Keratinocyte (primary cell): ENCODE measurements at regions not wholly inside any gene's neighbourhood (a gene's known extent, or its start where the extent isn't known, plus 50 kb on each side); places are given as distances from the start of the nearest gene placed in this dataset.

Experiments
- EZH2 ChIP-seq: IDR thresholded peaks from one replicate; pipeline ENCODE4 v1.6.1; 2012; ENCODE audit warnings: inconsistent platforms, mild to moderate bottlenecking, low read length, moderate library complexity
- TF ChIP-seq, protein P1 (sequence below), 3 experiments: IDR thresholded peaks in 1 of 3; conservative IDR thresholded peaks in 1 of 3; optimal IDR thresholded peaks in 1 of 3; 2 replicates in 2 of 3; 3 replicates in 1 of 3; pipeline versions ENCODE3 to v1.5.1; 2011; ENCODE audit warnings: low read length in 3 of 3, mild to moderate bottlenecking in 3 of 3, moderate library complexity in 2 of 3, control low read depth in 1 of 3, inconsistent platforms in 1 of 3; ENCODE audit not compliant: insufficient read depth in 2 of 3; ENCODE audit errors: extremely low read depth in 1 of 3

DNA sequence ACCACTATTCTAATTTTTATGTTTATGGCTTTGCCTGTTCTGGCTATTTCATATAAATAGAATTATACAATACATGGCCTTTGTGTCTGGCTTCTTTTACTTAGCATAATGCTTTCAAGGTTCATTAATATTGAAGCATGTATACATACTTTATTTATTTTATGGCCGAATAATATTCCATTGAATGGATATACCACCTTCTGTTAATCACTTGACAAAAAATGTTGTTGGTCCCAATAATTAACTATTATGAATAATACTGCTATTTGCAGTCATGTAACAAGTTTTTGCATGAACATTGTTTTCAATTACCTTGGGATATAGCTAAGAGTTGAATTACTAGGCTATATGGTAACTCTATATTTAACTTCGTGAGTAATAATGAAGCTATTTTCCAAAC lies 767.5 kb downstream of the INHBA start:
- TF ChIP-seq, protein P1, sequence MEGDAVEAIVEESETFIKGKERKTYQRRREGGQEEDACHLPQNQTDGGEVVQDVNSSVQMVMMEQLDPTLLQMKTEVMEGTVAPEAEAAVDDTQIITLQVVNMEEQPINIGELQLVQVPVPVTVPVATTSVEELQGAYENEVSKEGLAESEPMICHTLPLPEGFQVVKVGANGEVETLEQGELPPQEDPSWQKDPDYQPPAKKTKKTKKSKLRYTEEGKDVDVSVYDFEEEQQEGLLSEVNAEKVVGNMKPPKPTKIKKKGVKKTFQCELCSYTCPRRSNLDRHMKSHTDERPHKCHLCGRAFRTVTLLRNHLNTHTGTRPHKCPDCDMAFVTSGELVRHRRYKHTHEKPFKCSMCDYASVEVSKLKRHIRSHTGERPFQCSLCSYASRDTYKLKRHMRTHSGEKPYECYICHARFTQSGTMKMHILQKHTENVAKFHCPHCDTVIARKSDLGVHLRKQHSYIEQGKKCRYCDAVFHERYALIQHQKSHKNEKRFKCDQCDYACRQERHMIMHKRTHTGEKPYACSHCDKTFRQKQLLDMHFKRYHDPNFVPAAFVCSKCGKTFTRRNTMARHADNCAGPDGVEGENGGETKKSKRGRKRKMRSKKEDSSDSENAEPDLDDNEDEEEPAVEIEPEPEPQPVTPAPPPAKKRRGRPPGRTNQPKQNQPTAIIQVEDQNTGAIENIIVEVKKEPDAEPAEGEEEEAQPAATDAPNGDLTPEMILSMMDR (optimal IDR thresholded peaks at IDR 0.05 in 1 of 3, IDR thresholded peaks at IDR 0.05 in 1 of 3, conservative IDR thresholded peaks at IDR 0.05 in 1 of 3; ENCODE audit: extremely low read depth in 1 of 3, insufficient read depth in 2 of 3, low read length in 3 of 3): no peak
- no peak for TF ChIP-seq EZH2
